ENCODE measurements at regions not wholly inside any gene's neighbourhood (a gene's known extent, or its start where the extent isn't known, plus 50 kb on each side); places are given as distances from the start of the nearest gene placed in this dataset.

GRCh38 chr16:86443508-86444147, 66.7 kb upstream of the FOXF1 start:
- no peak for DNase-seq (ENCODE audit: low read depth)

GRCh38 chr16:86444261-86444660, 66.1 kb upstream of the FOXF1 start:
- no peak for DNase-seq (ENCODE audit: low read depth)

GRCh38 chr16:86444661-86445060, 65.7 kb upstream of the FOXF1 start:
- no peak for DNase-seq (ENCODE audit: low read depth)

- no peak for DNase-seq (ENCODE audit: low read depth)
Observed at GRCh38 chr16:86446279-86446678, 64.0 kb upstream of the FOXF1 start.

DNA sequence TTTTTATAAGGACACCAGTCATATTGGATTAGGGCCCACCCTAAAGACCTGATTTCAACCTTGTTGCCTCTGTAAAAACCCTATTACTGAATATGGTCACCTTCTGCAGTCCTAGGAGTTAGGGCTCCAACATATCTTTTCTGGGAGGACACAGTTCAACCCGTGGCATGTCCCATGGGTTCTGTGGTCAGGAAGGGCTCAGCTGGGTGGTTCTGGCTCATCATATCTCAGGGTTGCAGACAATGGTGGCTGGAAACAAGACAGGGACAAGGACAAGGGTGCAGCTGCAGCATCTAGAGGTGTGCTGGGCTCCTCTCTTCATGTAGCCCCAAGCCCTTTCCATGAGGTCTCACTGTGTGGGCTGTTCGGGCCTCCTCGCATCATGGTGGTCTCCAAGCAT, 63.1 kb upstream of the FOXF1 start:
- no peak for DNase-seq (ENCODE audit: low read depth)

DNA sequence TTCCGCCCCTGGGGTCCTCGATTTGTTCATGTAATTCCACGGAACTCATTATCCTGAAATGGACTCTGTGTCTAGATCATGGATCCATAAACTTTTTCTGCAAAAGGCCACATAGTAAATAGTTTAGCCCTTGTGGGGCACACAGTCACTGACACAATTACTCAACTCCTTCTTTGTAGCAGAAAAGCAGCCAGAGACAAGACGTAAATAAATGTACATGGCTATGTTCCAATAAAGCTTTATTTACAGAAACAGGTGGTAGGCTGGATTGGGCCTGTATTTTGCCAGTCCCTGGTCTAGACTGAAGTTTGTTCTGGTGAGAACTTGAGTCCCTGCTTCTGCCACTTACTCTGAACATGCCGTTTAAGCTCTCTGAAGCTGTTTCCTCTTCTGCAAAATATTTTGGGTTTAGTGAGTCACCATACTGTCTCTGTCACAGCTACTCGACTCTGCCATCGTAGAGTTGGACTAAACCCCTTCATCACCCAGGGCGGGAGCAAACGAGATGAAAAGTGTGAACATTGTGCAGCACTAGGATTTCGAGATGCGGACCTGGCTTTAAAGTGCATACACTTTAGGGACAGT, 61.9 kb upstream of the FOXF1 start:
- DNase-seq (ENCODE audit: low read depth), result no peak

DNA sequence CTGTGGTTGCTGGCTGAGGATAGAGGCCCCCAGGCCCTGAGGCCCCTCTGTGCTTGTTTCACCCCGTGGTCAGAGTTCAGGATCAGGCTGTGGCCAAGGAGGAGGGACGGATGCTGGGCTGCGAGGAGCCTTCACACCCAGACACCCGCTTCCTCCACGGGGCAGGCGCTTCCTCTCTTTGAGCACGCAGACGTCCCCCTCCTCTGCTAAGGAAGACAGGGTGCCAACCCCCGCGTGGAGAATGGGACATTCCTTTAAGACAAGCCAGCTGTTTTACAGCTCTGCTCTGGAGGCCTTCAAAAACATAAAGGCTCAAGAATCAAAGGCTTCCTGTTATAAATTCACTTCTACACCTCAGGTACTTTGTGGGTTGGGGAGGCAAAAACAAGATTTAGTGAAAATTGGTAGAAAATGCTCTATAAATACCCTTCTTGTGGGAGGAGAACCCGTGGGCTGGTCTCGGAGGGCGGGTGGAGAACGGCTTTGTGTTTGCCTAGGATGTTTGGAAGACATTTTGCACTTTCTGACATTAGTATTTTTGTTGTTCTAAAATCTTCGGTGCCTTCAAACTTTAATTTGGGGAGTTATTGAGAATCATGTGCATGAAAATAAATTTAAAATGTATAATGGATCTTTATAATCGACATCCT, 60.8 kb upstream of the FOXF1 start:
- DNase-seq (ENCODE audit: low read depth), result no peak

- no peak for DNase-seq (ENCODE audit: low read depth)
Observed at GRCh38 chr16:86450691-86451090, 59.6 kb upstream of the FOXF1 start.

- no peak for DNase-seq (ENCODE audit: low read depth)
Observed at GRCh38 chr16:86452451-86452850, 57.9 kb upstream of the FOXF1 start.

DNA sequence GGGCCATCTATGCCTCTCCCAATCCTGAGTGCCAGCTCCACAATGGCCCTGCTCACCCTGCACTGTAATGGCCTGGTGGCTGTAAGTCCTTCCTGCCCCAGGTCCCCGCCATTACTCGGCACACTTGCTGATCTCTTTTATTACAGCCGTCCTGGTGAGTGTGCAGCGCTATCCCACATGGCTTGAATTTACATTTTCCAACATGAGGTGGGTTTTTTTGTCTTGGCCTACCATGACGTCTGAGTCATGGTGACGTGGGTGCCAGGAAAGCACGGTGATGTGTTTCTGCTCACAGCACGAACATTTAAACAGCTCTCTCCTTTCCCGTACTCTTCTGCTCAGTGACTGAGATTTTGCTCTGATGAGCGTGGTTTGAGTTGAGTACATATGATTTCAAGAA, 55.2 kb upstream of the FOXF1 start:
- DNase-seq (ENCODE audit: low read depth), result no peak

DNA sequence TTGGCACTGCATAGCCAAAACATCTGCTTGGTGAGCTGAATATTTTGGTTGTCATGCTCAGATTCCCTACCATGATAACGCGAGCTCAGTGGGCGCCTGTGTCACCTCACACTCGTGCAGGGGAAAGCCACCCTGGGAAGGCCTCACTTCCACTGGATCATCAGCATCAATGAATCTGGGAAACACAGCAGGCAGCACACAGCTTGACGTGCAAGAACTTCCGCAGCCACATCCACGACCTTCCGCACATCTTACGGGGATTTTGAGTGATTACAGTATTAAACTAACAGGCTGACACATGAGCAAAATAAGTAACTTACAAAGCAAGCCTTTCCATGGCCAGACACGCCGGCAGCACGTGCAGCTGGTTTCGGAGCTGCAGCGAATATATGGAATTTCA, 54.7 kb upstream of the FOXF1 start:
- DNase-seq (ENCODE audit: low read depth), result no peak

DNA sequence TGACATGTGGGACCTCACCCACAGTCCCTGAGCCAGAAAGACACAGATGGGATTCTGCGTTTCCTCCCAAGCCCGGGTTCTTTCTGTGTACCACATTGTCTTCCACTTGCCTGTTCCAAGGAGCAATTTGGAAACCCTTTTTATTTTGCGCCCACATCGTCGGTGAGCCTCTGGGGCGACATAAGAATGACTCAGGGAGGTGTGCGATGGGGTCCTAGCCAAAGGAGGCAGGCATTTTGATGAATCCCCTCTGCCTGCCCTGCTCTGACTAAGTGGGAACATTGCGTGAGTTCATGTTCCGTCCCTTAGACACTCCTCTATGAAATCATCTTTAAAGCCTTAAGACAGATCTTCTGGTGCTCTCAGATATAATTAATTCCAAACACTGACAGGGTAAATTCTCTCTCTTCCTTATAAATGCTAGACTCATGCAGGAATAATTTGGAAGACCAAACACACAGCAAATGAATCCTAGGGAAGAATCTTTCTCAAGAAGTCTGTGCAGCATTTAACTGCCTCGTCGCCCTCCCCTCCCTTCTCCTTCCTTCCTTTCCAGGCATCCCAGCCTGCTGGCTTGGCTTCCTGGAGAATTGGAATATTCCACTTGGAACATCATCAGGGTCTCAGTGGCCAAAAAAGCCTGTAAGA, 52.7 kb upstream of the FOXF1 start:
- DNase-seq (ENCODE audit: low read depth), result no peak

- no peak for DNase-seq (ENCODE audit: low read depth)
Observed at GRCh38 chr16:86458149-86458777, 52.1 kb upstream of the FOXF1 start.

GRCh38 chr16:86459266-86459665, 51.1 kb upstream of the FOXF1 start:
- DNase-seq (ENCODE audit: low read depth), result no peak

Data from stimulated activated CD8-positive, alpha-beta memory T cell treated with anti-CD3 and anti-CD28 coated beads, Interleukin-15, amount 100 ng/mL, for 24 hours (primary cell).